Dedifferentiated amniotic fluid mesenchymal stem cell (primary cell): ENCODE measurements at regions not wholly inside any gene's neighbourhood (a gene's known extent, or its start where the extent isn't known, plus 50 kb on each side); places are given as distances from the start of the nearest gene placed in this dataset.

Source experiments
- DNase-seq: peaks from one replicate; pipeline ENCODE4 v3.0.0-alpha.2; 2016; ENCODE audit errors: extremely low spot score

DNA sequence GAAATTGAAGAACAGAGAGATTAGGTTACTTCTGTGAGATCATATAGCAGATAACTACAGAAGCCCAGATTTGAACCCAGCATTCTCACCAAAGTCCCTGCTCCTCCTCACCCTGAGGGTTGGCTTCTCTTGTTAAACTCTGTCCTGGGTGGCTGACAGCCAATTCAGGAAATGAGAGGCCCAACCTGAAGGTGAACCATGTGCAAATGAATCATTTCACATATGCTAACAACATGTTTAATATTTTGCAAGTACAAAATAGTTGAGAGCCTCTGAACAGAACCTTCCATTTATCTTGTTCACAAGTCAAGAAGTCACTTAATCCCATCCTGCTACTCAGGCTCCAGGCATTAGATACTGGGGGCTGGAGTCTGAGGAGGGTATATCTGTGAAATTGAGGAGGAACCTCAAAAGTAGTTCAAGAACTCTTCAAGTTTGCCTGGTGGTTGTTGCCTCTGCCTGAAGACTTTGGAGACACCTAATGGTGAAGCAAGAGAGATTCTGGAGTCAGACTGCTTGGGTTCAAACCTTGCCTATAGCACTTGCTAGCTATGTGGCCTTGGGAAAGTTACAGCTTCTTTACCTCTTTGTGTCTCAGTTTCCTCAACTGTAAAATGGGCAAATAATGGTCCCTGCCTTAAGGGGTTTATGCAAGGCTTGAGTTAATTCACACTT lies 564.0 kb downstream of the PSAT1 start:
- DNase-seq: no peak

DNA sequence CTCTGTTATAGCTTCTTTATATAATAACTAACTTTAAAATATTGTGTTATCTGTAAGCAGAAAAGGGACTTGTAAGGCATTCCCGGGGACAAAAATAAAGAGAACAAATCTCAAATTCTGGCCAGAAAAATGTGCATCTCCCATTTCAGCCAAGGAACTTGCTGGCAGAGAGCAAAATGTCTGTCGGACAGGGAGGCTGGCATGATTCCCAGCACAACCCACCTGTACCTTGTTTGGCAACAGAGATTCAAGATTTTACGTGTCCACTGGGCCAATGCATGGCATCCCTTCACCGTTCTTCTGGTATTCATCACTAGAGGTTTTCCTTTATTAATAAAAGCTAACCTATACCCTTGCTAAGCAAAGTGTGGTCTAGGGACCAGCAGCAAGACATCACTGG lies 566.6 kb downstream of the PSAT1 start:
- no peak for DNase-seq

DNA sequence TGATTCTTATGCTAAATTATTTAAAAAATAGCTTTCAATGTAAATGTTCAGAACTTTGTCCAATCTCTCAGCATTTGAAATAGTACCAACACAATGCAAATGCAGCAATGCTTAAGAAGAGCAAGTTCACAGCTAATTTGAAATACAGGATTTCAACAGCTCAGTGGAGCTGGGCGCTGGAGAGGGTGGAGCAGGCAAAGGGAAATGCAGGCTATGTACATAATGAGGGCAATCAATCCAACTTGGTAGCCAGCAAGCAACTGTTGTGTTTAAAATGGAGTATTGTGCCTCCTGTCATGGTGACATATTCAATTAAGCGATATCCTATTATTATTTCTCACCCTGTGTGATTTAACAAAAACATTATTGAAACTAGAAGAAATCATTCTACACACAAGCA lies 568.8 kb downstream of the PSAT1 start:
- no peak for DNase-seq

DNA sequence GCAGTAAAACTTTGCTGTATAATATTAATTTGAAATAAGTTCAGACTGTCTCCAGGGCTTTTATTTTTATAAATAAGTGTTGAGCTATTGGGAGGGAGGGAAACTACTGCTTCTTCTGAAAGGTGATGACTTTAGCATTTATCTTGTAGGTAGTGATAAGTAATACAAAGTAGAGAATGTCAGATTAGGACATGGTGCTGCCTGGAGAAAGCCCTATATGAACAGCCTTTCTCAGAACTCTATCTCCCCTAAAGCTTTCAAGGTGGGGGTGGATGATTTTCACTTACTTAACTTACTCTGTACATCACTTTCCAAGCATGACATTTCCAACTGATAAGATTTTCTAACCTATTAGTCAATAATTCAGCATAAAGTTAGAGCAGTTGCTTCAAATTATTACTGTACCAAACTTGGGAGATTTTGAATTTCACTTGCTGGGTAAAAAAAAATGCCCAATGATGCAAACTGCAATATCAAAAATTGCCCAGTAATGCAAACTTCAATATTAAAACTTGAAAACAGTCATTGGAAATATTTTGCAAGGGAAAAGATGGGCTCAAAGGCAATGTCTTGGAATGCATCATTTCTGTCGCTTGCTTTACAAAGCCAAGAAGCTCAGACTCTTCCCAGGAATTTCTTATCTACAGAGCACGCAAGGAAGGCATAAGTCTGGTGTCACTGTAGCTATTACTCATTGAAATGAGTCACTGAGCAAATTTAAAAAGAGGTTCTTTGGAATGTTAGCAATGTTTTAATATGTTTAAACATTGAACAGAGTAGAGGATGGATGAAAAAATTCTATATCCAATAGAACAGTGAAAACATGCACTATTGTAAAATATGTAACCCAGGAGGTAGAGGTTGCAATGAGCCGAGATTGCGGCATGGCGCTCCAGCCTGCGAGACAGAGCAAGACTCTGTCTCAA lies 569.5 kb downstream of the PSAT1 start:
- peak; percentile 92 for DNase-seq

DNA sequence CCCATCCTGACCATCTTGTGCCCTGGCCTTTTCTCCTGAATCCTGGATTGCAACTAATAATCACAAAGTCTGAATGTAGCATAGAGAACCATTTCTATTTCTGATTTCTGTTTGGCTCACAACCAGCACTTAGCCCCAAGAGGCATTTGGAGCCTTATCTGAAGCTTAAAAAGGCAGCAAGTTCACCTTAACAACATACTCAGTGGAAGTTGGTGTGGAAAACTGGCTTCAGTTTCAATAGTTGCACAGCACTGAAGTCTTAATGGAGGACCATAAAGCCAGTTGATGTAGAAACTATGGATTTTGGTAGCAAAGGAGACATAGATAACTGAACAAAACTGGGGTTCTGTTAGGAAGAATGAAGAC lies 574.1 kb downstream of the PSAT1 start:
- no peak for DNase-seq

DNA sequence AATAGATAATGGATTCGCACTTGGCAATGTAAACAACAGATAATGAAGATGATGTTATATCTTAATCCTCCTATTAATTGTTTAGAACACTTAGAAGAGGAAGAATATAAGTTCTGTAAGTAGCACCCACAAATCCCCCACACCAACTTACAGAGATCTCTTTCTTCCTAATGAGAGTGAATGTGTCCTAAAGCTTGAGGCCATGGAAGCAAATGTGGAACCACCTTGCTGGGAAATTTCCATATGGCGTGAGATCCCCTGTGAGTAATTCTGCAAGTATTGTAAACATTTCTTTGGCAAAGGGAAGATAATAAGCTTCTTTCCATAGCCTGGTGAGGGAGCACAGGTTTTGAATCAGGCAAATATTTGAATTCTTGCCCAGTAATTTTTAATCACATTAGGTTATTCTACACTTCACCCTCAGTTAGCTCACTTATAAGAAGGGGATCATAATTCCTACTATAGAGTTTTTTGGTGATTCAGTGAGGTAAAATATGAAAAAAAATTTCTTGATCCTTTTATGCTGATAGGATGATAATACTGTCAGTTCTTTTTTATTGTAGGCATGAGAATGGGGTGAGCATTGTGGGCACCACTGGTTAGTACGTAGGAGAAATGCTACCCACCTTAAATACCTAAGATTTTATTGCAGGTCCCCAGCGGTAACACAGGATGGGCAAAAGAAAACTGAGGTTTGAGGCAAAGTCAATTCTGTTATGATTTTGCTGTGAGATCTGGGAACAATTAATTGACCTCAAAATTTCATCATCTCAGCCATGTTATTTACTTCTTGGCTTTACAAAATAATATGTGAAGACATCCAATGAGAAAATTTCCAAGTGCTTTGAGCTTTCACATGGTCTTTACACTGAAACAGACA lies 574.8 kb downstream of the PSAT1 start:
- peak; percentile 76 for DNase-seq

DNA sequence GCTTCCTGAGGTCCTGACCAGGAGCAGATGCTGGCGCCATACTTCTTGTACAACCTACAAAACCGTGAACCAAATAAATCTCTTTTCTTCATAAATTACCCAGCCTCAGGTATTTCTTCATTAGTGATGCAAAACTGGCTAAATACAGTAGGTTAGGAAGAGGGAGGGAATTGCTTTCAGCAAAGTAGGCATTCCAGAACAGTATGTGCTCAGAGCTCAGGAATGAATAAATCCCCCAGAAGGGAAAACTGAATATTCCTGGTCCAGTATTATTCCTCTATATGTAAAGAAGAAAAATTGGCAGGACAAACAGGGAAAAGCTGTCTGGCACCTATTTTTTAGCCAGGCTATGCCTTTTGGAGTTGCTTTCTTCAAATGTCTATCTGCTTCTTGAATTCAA lies 577.1 kb downstream of the PSAT1 start:
- no peak for DNase-seq

DNA sequence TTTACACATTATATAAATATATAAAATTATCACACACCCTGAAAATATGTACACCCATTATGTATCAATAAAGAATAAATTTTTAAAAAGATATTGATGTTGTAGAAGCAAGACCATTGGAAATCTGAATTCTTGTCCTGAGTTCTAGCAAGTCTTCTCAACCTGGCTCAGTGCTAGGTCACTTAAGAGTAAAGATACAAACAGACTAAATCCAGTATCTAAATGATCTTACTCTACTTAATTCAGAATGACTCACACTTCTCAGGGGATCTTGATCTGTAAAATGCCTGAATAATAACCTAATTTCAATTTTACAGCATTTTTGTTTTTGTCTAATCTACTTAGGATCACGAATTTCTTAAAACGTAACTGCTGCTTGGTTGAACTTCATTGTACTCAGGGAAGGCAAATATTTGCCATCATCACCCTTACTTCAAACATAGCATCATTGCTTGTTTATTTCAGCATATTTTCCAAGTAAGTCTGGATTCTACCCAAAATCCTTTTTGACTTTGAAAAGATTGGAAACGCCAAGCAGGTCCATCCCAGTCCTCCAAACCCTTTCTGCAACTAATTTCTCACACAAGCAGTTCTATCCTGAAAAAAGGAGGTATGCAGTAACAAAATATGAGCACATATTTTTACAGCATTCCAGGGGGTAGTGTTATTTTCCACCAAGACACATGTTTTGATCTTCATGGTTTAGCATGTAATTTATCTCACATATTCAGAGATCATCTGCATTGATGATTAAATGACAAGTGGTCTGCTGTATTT lies 582.6 kb downstream of the PSAT1 start:
- no peak for DNase-seq

DNA sequence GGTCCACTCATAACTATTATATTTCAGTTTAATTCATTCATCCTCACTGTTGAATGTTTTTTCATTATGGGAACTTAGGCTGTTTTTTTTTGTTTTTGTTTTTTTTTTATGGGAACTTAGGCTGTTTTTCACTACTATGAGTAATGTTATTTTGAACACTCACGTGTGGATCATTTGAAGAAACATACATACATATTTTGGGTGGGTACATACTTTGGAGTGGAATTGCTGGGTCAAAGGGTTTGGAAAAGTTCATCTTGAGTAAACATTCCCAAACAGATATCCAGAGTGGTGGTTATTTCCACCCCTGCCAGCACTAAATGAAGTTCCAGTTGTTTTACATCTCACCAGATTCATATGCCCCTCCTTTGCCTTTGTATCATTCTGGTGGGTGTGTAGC lies 584.4 kb downstream of the PSAT1 start:
- no peak for DNase-seq

DNA sequence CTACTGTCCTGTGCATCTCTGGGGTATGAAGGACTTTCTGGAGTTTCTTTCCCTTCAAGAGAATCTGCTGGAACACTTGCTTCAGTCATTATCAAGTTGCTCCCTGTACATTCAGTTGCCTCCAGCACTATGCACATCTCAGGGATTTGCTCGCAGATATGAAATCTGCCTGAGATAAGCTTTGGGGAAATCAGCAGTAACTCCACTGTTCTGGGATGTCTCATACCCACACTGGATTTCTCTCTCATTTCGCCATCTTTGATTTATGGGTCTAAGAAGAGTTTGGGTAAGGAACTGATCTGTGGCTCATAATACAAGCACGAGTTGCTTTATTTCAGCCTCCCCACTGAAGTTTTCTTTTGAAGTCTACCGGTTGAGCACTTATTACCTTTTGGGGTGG lies 585.6 kb downstream of the PSAT1 start:
- DNase-seq: no peak

DNA sequence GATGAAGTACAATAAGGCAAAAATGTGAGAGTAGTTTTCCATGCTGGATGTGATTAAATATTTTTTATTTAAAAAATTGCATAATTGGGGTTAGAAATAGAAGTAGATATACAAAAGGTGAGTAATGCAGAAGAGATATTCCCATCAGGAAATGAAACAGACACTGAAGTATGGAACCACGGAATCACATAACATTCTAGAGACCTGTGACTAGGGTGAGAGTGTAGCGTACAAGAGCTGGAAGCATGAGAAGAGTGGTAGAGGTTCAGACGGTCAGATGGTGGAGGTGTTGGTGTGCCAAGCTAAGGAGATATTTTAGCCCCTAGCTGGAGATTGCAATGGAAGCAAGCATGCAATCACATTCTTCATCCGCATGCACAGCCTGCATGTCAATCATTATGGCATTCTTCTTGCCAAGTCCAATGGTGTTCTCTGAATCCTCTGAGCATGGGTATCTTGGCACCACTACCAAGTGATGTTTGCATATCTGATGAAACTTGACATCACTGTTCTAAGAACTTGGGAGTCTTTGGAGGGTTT lies 587.8 kb downstream of the PSAT1 start:
- no peak for DNase-seq

DNA sequence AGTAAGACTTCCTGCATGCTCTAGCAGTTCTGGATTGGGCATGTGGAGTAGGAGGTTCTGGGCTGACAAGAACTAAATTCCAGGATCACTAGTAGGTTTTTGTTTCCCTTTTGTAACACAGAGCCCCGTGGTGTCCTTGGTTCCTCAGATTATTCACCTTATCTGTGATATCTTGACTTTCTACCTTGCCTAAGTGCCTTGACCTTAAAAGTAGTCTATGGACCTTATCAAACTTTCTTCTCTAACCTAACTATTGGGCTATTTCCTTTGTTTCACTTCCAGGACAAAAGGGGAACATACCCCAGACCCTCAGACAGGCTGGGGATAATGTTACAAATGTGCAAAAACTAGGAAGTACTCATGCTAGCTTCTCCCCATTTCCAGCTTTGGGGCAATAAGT lies 595.3 kb downstream of the PSAT1 start:
- no peak for DNase-seq

DNA sequence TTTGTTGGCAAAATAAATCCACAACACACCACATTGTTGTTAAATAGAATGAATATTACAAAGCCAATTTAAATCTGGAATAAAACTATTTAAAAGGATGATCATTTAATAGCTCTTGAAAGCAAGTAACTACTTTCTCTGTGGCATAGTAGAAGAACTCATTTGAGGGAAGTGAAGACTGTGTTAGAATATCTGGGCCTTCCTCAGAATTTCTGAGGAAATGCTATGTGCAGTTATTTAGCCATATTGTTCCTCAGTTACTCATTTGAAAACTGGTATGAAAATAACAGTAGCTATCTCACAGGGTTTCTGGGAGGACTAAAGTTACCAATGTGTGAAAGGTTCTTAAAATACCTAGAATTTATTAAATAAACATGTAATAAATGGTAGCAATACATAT lies 595.8 kb downstream of the PSAT1 start:
- no peak for DNase-seq

DNA sequence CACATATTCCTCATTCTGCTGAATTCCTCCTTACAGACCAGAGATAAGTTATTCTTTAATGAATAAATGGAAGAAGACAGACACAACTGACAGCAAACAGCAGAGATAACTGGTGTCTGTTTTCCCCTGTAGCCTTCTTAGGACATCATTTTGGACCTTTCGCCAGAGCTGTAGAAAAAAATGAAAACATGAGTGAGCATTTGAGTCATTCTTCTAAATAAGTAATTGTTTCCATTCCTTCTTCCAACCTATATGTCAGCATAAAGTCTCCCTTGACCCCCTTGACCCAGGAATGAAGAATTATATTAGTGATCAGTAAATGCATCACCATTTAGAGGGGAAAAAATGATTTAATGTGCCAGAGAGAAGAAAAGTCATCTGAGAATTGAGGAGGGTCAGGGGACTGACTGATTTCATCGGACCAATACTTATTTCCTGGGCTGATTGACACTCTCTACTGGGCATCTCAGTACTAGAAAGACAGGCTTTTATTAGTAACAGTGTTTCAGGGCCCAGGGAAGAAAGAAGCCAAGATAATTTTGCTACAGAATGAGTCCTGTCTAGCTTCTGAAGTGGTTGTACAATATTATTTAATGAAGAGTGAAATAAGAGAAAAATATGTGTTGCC lies 597.0 kb downstream of the PSAT1 start:
- no peak for DNase-seq

DNA sequence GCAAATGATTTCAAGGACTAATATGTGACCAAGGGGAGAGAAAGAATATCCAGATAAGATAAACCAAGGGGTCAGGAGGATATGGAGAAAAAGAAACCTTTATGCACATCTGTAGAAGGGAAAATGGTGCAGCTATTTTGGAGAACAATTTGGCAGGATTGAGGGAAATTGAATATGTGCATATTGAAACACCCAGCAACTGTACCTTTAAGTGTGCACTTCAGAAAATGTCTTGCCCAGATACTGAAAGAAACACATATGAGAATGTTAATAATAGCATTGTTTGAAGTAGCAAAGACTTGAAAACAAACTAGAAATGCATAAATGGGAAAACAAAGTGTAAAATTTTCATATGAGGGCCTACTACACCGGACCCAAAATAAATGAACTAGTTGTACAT lies 599.6 kb downstream of the PSAT1 start:
- DNase-seq: no peak

DNA sequence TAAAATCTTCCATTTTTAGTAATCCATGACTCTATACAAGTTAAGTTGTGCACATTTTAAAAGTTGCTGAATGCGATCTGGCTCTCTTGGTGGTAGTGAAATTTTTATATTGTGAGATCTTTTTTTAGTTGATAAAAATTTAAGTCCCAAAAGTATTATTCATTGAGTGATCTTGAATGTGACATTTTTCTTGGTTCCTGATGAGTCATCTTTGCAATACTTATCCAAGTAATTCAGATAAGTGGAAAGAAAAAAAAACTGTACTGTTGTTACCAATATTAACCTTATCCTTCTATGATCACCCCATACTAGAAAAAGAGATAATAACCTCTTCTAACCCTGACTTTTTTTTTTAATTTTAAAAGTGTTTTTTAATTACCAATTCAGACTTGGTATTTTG lies 601.3 kb downstream of the PSAT1 start:
- DNase-seq: no peak

DNA sequence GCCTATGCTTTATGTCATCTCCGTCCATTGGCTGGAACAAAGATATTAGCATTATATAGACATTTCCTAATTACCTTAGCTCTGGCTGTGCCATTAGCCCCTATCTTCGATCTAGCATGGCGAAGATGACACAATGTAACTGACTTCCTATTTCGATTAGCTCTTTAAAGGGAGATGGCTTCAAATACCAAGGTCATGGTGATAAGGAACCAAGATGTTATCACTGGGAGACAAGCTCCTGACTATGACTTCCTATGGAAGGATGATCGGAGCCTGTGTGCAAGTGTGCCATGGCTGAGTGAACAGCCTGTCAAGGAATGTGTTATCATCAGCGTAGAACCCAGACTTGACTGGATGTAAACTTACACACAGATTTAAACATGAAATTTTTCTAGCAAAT lies 602.1 kb downstream of the PSAT1 start:
- DNase-seq: no peak

DNA sequence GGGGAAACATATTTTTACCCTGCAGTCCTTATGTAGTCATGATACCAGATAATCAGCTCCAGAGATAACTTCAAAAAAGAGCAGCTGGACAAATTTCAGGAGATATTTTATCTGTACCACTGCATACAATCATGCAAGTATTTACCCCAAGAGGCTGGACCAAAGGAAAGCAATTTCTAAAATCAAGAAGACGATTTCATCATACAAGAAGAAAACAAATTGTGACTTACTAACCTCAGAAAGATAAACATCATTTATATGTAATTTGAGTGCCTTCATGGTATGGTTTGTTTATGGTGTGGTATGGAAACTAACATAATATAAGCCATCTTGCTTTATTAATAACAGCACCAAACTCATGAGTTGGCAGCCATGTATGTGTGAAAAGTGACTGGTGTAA lies 603.6 kb downstream of the PSAT1 start:
- peak; percentile 40 for DNase-seq

DNA sequence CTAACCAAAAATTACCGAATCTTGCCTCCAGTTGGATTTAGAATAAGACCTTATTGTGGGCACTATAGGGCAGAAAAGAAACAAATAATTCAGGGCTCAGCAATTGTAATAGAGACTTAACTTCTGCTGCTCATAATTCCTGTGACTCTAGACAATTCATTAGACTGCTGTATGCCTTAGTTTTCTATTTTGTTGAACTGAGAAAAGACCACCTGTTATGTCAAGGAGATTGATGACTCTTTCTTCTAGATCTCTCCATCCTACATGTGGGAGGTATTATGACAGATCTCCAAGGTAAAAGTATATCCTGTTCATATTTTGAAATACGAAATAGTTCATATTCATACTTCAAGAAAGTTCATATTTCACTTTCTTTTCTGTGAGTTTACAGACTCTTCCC lies 605.1 kb downstream of the PSAT1 start:
- no peak for DNase-seq

DNA sequence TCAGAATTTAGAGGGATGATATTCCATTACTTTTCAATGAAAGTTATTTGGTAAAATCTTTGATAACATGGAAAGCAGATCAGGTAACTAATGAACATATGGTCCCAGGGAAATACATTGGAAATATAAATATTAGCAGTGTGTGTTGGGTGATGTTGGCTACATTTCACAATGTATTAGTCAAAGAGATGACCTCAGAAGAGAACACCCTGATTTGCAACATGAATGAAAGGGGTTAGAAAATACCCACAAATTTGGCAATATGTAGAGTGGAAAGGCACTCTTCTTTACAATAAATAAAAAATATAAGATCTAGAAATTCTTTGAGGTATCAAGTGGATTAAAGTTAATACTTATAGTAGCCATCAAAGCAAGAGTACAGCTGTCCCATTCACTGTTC lies 606.7 kb downstream of the PSAT1 start:
- no peak for DNase-seq

DNA sequence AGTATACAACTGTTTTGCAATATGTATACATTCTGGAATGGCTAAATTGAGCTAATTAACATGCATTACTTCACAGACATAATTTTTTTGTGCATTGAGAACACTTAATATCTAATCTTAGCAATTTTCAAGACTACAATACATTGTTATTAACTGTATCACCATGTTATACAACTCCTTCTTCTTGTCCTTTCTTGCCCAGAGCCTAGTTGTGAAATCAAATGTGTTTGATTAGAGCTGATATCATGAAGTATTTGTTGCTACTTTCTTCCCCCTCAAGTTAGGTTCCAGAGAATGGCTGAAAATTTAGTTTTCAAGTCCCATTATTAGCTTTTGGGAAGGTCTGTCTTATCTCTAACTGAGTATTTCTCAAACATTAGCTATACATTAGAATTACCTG lies 607.8 kb downstream of the PSAT1 start:
- DNase-seq: no peak
